ENCODE measurements at regions not wholly inside any gene's neighbourhood (a gene's known extent, or its start where the extent isn't known, plus 50 kb on each side); places are given as distances from the start of the nearest gene placed in this dataset.

DNA sequence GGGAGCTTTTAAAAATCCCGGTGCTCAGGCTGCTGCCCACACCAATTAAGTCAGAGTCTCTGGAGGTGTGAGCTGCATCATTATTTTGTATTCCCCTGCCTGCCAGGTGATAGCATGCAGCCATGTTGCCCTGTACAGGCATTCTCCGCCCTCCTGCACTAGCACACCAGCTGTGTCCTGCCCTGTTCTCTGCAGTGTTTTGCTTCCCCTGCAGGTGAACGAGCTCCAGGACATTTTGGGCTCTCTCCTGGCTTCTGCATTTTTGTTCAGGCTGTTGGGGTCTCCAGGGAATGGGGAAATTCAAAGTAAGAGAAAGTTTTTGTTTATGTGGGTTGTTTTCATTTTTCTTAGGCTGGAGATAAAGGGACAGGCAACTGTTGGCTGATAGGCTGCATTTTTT lies 271.0 kb upstream of the COBL start:
- Mint-ChIP-seq H3K9me3 (no peaks in the 10 kb centered on the region), H3K27me3 (no peaks in the 10 kb centered on the region), H3K27ac (no peak overlapping the region), H3K4me1 (no peaks in the 10 kb centered on the region), H3K4me3 (no peak overlapping the region), H3K36me3 (ENCODE audit: low read depth) (no peaks in the 10 kb centered on the region)
- no peak for DNase-seq
- intact Hi-C loops (cut with micrococcal nuclease) = no loop called here
- ATAC-seq (ENCODE audit: low read depth) = no peak
- CTCF ChIA-PET = no interaction called here
- TF ChIP-seq, protein P1, sequence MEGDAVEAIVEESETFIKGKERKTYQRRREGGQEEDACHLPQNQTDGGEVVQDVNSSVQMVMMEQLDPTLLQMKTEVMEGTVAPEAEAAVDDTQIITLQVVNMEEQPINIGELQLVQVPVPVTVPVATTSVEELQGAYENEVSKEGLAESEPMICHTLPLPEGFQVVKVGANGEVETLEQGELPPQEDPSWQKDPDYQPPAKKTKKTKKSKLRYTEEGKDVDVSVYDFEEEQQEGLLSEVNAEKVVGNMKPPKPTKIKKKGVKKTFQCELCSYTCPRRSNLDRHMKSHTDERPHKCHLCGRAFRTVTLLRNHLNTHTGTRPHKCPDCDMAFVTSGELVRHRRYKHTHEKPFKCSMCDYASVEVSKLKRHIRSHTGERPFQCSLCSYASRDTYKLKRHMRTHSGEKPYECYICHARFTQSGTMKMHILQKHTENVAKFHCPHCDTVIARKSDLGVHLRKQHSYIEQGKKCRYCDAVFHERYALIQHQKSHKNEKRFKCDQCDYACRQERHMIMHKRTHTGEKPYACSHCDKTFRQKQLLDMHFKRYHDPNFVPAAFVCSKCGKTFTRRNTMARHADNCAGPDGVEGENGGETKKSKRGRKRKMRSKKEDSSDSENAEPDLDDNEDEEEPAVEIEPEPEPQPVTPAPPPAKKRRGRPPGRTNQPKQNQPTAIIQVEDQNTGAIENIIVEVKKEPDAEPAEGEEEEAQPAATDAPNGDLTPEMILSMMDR (IDR thresholded peaks at IDR 0.05) = no peak
- POLR2A ChIA-PET = no interaction called here

DNA sequence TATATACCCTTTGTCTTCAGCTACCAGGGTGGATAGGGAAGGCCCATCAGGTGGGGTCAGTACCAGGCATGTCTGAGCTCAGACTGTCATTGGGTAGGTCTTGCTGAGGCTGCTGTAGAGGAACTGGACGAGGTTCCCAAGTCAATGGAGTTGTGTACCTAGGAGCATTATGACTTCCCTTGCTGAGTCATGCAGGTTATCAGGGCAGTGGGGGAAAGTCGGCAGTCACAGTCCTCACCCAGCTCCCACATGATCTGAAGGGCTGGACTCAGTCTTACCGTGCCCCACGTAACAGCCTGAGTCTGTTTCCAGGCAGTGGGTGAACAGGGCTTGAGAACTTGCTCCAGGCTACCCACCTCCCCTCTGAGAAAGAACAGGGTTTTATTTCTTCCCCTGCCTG lies 260.8 kb upstream of the COBL start:
- ATAC-seq (ENCODE audit: low read depth) = no peak
- no peak overlapping the region for H3K27ac Mint-ChIP-seq

DNA sequence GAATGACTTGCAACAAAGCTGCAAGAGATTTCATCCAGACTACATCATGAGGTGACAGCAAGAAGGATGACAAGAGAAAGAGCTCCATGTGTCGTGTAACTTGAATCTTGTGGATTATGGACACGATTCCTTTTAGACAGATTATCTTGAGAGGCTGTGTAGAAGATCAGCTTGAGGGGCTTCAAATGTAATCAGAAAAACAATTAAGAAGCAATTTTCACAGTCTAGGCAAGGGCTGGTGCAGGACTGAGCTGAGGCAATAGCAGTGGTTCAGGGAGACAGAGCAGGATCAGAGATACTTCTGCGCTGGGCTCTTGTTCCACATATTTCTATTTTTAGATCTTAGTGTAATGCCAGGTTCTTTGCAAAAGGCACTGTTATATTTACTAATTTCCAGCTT lies 253.0 kb upstream of the COBL start:
- intact Hi-C loops (cut with micrococcal nuclease) = no loop called here

More for the DNA sequence above, 260.8 kb upstream of the COBL start:
- H3K4me3 Mint-ChIP-seq = no peak overlapping the region
- no peak for DNase-seq
- H3K36me3 Mint-ChIP-seq (ENCODE audit: low read depth) = no peaks in the 10 kb centered on the region
- peaks cover 28% of the 10 kb centered on the region for H3K9me3 Mint-ChIP-seq
- H3K4me1 Mint-ChIP-seq = no peaks in the 10 kb centered on the region
- CTCF ChIA-PET = no interaction called here
- no peaks in the 10 kb centered on the region for H3K27me3 Mint-ChIP-seq
- TF ChIP-seq, protein P1 (IDR thresholded peaks at IDR 0.05) = no peak
- intact Hi-C loops (cut with micrococcal nuclease) = no loop called here
- POLR2A ChIA-PET = no interaction called here

DNA sequence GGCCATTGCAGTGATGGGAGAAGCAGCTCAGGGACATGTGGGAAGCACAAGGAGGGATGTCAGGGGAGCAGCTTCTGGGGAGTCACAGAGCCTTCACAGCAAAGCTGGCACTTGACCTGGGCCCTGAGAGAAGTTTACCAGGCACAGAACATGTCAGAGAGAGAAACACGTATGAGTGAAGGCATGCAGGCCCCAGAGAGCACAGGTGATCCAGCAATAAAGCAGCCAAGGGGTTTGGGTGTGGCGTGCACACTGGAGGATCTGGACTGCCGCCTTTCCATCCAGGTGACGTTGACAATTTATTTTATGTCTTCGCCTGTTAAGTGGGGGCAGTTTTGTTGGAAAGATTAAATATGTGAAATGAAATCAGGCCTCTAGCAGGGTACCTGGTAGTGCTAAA lies 252.6 kb upstream of the COBL start:
- CTCF ChIA-PET = no interaction called here
- H3K9me3 Mint-ChIP-seq = peaks cover 7% of the 10 kb centered on the region
- no peak overlapping the region for H3K27ac Mint-ChIP-seq
- POLR2A ChIA-PET = no interaction called here
- no peaks in the 10 kb centered on the region for H3K36me3 Mint-ChIP-seq (ENCODE audit: low read depth)
- no peaks in the 10 kb centered on the region for H3K4me1 Mint-ChIP-seq
- H3K4me3 Mint-ChIP-seq = no peak overlapping the region
- intact Hi-C loops (cut with micrococcal nuclease) = no loop called here
- TF ChIP-seq, protein P1 (IDR thresholded peaks at IDR 0.05) = no peak
- ATAC-seq (ENCODE audit: low read depth) (no peak), DNase-seq (no peak)
- no peaks in the 10 kb centered on the region for H3K27me3 Mint-ChIP-seq

More for the DNA sequence above, 253.0 kb upstream of the COBL start:
- TF ChIP-seq, protein P1 (IDR thresholded peaks at IDR 0.05) = no peak
- ATAC-seq (ENCODE audit: low read depth) (no peak), DNase-seq (no peak)
- no peaks in the 10 kb centered on the region for H3K36me3 Mint-ChIP-seq (ENCODE audit: low read depth)
- no peak overlapping the region for H3K4me3 Mint-ChIP-seq
- H3K9me3 Mint-ChIP-seq = peaks cover 9% of the 10 kb centered on the region
- ChIA-PET POLR2A (no interaction called here), CTCF (no interaction called here)
- H3K4me1 Mint-ChIP-seq = no peaks in the 10 kb centered on the region
- H3K27ac Mint-ChIP-seq = no peak overlapping the region
- H3K27me3 Mint-ChIP-seq = no peaks in the 10 kb centered on the region

DNA sequence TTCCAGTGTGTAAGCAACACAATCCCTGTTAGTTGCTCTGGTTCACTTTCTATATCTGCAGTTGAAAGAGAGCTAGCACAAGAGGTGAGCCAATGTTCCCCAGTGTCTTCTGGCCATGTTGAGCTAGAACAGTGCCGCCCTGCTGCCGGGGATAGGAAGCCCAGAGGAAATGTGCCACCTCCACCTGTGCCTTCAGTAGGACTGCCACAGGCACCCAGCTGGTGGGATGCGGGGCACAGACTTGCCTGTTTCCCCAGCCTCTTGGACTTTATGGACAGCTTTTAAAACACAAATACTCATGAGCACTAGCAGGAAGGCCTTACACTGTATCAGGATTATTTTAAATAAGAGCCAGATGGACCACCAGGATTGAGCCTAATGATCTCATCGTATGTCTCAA lies 234.5 kb upstream of the COBL start:
- CTCF ChIA-PET = no interaction called here
- Mint-ChIP-seq H3K4me3 (no peak overlapping the region), H3K9me3 (peaks cover 6% of the 10 kb centered on the region), H3K36me3 (ENCODE audit: low read depth) (no peaks in the 10 kb centered on the region), H3K4me1 (no peaks in the 10 kb centered on the region), H3K27me3 (no peaks in the 10 kb centered on the region), H3K27ac (no peak overlapping the region)
- POLR2A ChIA-PET = no interaction called here
- TF ChIP-seq, protein P1 (IDR thresholded peaks at IDR 0.05) = no peak
- no peak for DNase-seq
- no peak for ATAC-seq (ENCODE audit: low read depth)
- intact Hi-C loops (cut with micrococcal nuclease) = no loop called here

Data from activated B cell treated with CpG ODN at 0.5 μM for 24 hours (primary cell).